ENCODE measurements at regions not wholly inside any gene's neighbourhood (a gene's known extent, or its start where the extent isn't known, plus 50 kb on each side); places are given as distances from the start of the nearest gene placed in this dataset.

GRCh38 chr2:5995832-5996231 lies 303.6 kb downstream of the SOX11 start:
- no peak for TF ChIP-seq CTCF (IDR thresholded peaks at IDR 0.05)

GRCh38 chr2:6008186-6008585 lies 316.0 kb downstream of the SOX11 start:
- no peak for TF ChIP-seq CTCF (IDR thresholded peaks at IDR 0.05)

DNA sequence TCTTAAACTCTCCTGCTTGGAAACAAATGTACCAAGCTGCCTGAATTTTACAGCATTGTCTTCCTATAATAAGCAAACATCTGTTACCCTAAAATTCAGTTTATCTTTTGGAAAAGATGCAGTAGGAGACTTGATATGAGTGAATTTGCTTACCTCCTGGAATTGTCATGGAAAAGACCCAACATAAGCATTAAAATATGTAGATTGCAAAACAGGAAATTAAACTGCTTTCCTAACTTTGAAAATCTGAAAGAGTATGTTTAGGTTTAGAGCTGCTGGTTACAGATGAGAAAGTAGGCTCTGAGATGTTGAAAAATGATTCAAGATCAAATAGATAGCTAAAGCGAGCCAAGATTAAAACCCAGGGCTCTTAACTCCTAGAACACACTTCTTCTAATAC lies 316.5 kb downstream of the SOX11 start:
- no peak for TF ChIP-seq CTCF (IDR thresholded peaks at IDR 0.05)

DNA sequence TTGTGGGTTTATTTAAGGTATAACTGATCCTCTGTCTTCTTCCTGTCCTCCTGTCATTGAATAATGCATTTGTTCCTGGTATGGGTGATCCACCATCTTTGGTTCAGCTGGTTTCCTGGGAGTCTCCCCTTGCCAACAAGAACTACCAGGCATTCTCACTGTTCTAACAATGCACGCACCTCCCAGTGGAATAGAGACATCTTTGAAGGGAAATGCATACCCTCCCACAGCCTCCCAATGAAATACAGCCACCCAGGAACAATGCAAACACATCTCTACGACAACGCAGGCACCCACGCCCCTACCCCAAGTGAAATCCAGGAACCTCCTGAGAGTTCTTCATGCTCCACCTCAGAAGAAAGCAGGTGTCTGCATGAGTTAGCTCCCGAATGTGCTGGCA lies 318.0 kb downstream of the SOX11 start:
- no peak for TF ChIP-seq CTCF (IDR thresholded peaks at IDR 0.05)

DNA sequence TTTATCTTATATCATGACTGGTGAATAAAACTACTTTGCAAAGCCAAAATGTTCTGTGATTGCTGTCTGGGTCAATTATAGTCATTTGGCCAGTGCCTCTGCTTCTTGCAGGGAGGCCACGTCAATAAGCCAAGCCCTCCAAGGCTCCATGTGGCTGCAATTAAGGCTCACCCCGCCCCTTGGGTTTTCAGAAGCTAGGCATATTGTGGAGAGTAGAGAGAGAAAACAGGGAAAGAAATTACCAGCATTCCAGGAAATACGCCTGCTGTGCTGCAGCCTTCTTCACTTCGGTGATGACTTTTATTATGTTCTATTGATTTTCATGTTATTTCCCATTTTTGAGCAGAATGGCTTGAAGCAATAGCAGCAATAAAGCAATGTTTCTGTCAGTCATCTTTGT lies 319.7 kb downstream of the SOX11 start:
- no peak for TF ChIP-seq CTCF (IDR thresholded peaks at IDR 0.05)

- no peak for TF ChIP-seq CTCF (IDR thresholded peaks at IDR 0.05)
These were observed 325.6 kb downstream of the SOX11 start for GRCh38 chr2:6017736-6018286.

- TF ChIP-seq CTCF (IDR thresholded peaks at IDR 0.05), result no peak
These were observed 332.0 kb downstream of the SOX11 start for GRCh38 chr2:6024229-6024628.

DNA sequence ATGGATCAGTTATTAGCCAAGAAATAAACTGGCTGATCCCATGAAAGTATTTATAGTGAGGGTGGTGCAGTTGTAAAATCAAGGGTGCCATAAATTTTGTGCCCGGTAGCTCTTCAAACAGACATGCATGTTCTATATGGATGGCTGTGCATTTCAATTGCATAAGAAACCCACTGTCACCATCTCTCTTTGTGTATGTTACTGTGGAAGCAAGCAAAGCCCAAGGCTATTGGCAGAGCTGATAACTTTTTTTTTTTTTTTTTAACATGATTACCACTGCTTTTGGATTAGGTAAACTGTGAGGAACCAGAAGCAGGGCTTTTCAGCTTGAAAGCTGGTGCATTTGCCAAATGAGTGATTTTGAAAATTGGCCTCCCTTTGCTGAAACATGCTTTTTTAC lies 332.6 kb downstream of the SOX11 start:
- TF ChIP-seq CTCF (IDR thresholded peaks at IDR 0.05), result no peak

All from LNCAP (cell line).